ENCODE measurements at regions not wholly inside any gene's neighbourhood (a gene's known extent, or its start where the extent isn't known, plus 50 kb on each side); places are given as distances from the start of the nearest gene placed in this dataset.
"Not testable (repeated sequence)": the region's sequence is repeated elsewhere in the genome, so short reads cannot be mapped to it uniquely, and the experiment has no call there.

DNA sequence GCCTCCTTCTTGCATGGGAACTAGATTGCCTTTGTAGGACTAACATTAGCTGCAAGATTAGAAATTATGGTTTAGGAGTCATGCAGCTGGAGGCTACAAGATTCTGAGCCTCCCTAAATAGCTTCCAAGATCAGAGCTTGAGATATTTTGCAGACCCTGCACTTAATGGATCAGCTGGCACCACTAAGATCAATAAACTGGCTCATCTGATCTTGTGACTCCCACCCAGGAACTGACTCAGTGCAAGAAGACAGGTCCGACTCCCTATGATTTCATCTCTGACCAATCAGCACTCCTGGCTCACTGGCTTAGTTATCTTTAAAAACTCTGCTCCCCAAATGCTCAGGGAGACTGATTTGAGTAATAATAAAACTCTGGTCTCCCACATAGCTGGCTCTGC lies 71.4 kb upstream of the CSF1 start:
- not testable (repeated sequence) for TF ChIP-seq FOXA1 (IDR thresholded peaks at IDR 0.05); BHLHE40 (IDR thresholded peaks at IDR 0.05; ENCODE audit: borderline replicate concordance); ZNF384 (IDR thresholded peaks at IDR 0.05); FOXM1 (IDR thresholded peaks at IDR 0.05; ENCODE audit: borderline replicate concordance); ARNT (IDR thresholded peaks at IDR 0.05); SUZ12 (IDR thresholded peaks at IDR 0.05); SP1 (IDR thresholded peaks at IDR 0.05); NFRKB (IDR thresholded peaks at IDR 0.05)

Data from HEK293T (cell line).